ENCODE measurements at regions not wholly inside any gene's neighbourhood (a gene's known extent, or its start where the extent isn't known, plus 50 kb on each side); places are given as distances from the start of the nearest gene placed in this dataset.

DNA sequence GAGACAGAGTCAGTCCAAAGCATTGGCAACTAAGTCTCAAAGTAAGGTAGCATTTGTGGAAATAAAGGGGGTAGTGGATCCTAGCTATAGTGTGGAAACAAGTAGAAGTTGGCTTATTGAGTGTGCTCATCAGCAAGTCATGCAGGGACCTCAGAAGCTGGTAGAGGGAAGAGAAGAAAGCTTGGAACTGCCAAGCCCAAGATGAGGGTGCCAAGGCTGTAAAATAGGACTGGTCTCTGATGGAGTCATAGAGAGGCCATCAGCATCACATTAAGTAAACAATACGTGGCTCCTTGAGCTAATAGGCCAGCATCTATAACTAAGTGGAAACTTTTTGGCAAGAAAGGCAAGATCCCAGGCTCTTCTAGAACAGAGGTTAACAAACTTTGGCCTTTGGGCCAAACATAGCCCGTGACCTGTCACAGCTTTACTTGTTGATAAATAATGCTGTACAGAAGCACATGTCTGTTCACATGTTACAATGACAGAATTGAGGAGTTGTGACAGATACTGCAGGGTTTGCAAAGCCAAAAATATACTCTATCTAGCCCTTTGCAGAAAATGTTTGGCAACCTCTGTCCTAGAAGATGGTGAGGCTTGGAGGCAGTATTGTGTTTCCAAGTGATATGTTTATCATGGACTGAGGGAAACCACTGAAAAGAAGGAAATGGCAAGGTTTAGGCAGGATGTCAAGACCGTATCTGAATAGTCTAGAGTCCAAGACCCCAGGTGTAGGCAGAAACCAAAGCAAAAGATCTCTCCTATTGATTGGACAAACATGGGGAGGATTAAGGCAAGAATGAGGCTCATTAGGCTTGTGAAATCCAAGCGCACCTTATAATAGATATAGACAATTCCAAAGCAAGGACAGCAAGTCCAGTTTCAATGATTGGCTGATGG lies 62.5 kb upstream of the CD44 start:
- no peak overlapping the region for H3K9ac ChIP-seq (ENCODE audit: low read length)
- H3K27ac ChIP-seq (ENCODE audit: low read length in 2 of 2), result peak overlapping the region; percentile 89 to 92
- ChIA-PET CTCF (interaction anchor here (0.7 to 1.7 kb wide), 3 partner anchors 15 to 77 kb away, joined by 3 to 6 read pairs (median 3); no protein-coding TSS in a partner anchor), POLR2A (interaction anchor here (0.8 to 1.2 kb wide), 2 partner anchors 9 to 14 kb away, joined by 3 read pairs; no protein-coding TSS in a partner anchor)
- WGBS (ENCODE audit: insufficient coverage), result 92% methylated on average over 2 of the region's 4 CpGs
- Mint-ChIP-seq H3K9me3 (ENCODE audit: insufficient read depth) (no peaks in the 10 kb centered on the region), H3K27ac (peak overlapping the region; percentile 96), H3K4me3 (peak overlapping the region; percentile 33), H3K27me3 (no peaks in the 10 kb centered on the region), H3K4me1 (peaks cover 76% of the 10 kb centered on the region)
- no peaks in the 10 kb centered on the region for H3K27me3 ChIP-seq (replicated peaks in 1 of 4; ENCODE audit: control extremely low read depth in 1 of 4, control insufficient read depth in 3 of 4, insufficient read depth in 4 of 4, low read length in 3 of 4)
- ATAC-seq (ENCODE audit: low read depth) (no peak), DNase-seq (no peak)
- no peaks in the 10 kb centered on the region for H3K79me2 ChIP-seq (ENCODE audit: control insufficient read depth, insufficient read depth, low read length)
- peaks cover 51% of the 10 kb centered on the region in 2 donors for H3K4me1 ChIP-seq (ENCODE audit: control insufficient read depth in 2 of 2, insufficient read depth in 2 of 2, low read length in 2 of 2)
- H2AFZ ChIP-seq (ENCODE audit: insufficient read depth, low read depth, low read length, poor library complexity, severe bottlenecking), result no peak overlapping the region
- no peaks in the 10 kb centered on the region for H3K36me3 ChIP-seq (replicated peaks in 1 of 2; ENCODE audit: control extremely low read depth in 1 of 2, control insufficient read depth in 1 of 2, extremely low read depth in 1 of 2, insufficient read depth in 2 of 2, low read length in 1 of 2)
- H3K9me3 ChIP-seq (ENCODE audit: control extremely low read depth in 1 of 3, control insufficient read depth in 2 of 3, insufficient read depth in 1 of 3, low read length in 2 of 3), result no peaks in the 10 kb centered on the region
- intact Hi-C loops (cut with micrococcal nuclease), result loop anchor here (1.0 to 10.0 kb wide), 7 partner anchors 18 to 258 kb away; partner anchors contain the start of gene CD44
- H3K4me2 ChIP-seq (replicated peaks; ENCODE audit: low read depth, low read length, poor library complexity, severe bottlenecking), result peak overlapping the region; percentile 71
- TF ChIP-seq, protein P1, sequence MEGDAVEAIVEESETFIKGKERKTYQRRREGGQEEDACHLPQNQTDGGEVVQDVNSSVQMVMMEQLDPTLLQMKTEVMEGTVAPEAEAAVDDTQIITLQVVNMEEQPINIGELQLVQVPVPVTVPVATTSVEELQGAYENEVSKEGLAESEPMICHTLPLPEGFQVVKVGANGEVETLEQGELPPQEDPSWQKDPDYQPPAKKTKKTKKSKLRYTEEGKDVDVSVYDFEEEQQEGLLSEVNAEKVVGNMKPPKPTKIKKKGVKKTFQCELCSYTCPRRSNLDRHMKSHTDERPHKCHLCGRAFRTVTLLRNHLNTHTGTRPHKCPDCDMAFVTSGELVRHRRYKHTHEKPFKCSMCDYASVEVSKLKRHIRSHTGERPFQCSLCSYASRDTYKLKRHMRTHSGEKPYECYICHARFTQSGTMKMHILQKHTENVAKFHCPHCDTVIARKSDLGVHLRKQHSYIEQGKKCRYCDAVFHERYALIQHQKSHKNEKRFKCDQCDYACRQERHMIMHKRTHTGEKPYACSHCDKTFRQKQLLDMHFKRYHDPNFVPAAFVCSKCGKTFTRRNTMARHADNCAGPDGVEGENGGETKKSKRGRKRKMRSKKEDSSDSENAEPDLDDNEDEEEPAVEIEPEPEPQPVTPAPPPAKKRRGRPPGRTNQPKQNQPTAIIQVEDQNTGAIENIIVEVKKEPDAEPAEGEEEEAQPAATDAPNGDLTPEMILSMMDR (IDR thresholded peaks at IDR 0.05), result no peak
- no peak for TF ChIP-seq EZH2 (IDR thresholded peaks at IDR 0.05; ENCODE audit: borderline replicate concordance, insufficient read depth, low read depth, low read length, poor library complexity, severe bottlenecking)
- H4K20me1 ChIP-seq (ENCODE audit: control insufficient read depth, insufficient read depth, low read length, poor library complexity, severe bottlenecking), result no peaks in the 10 kb centered on the region
- H3K4me3 ChIP-seq (ENCODE audit: control extremely low read depth in 1 of 5, extremely low read depth in 1 of 5, insufficient read depth in 1 of 5, low read depth in 2 of 5, low read length in 4 of 5), result no peak overlapping the region
